GM19463 (cell line): ENCODE measurements at regions not wholly inside any gene's neighbourhood (a gene's known extent, or its start where the extent isn't known, plus 50 kb on each side); places are given as distances from the start of the nearest gene placed in this dataset.
A peak's percentile ranks its signal among the peaks of the same experiment; 100 is the strongest.
"Not testable (repeated sequence)": the region's sequence is repeated elsewhere in the genome, so short reads cannot be mapped to it uniquely, and the experiment has no call there.

ENCODE experiments used
- ATAC-seq: cut with Tn5 transposase; IDR thresholded peaks from one replicate; pipeline ENCODE4 v1.9.1; 2021; ENCODE audit warnings: mild to moderate bottlenecking, moderate library complexity; ENCODE audit not compliant: unreplicated experiment

- ATAC-seq = no peak
Measured at GRCh38 chr3:40695848-40696247, 171.1 kb downstream of the ZNF621 start.

GRCh38 chr3:40698611-40699010 is 173.9 kb downstream of the ZNF621 start:
- not testable (repeated sequence) for ATAC-seq

- no peak for ATAC-seq
Measured at GRCh38 chr3:40701016-40701588, 176.3 kb downstream of the ZNF621 start.

- ATAC-seq = no peak
Measured at GRCh38 chr3:40704224-40704623, 179.5 kb downstream of the ZNF621 start.

GRCh38 chr3:40705663-40706062 is 180.9 kb downstream of the ZNF621 start:
- no peak for ATAC-seq

DNA sequence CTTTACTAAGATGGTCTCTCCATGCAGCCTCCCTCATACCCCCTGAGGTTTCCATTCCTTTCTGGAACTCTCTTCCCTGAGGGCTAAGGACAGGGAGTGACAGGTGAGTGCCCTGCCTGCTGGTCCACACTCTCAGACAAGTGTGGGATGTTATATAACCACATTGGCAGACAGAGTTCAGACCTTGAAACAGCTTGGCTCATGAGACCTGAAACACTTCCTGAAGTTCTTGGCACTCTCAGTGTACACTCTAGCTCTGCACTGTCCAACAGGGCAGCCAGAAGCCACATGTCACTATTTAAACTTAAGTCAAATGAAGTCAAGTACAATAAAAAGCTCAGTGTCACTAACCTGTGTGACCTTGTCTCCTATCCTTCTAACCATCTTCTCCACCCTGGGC is 188.5 kb downstream of the ZNF621 start:
- no peak for ATAC-seq

DNA sequence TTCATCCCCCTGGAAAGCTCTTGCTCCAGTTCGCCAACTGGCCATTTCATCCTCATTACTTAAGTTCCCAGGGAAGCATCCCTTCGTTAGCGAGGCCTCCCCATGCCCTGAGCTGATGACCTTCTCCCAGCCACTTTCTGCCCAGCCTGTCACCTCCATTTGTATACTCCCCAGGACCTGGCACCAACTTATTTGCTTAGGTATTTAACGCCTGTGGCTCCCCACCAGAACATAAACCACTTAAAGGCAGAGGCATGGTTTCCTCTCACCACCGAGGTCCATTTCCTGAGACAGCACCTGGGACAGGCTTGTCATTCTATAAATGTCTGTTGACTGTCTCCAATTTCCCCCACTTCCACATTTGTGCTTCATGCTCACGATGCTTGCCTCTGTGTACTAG is 189.0 kb downstream of the ZNF621 start:
- ATAC-seq = no peak

DNA sequence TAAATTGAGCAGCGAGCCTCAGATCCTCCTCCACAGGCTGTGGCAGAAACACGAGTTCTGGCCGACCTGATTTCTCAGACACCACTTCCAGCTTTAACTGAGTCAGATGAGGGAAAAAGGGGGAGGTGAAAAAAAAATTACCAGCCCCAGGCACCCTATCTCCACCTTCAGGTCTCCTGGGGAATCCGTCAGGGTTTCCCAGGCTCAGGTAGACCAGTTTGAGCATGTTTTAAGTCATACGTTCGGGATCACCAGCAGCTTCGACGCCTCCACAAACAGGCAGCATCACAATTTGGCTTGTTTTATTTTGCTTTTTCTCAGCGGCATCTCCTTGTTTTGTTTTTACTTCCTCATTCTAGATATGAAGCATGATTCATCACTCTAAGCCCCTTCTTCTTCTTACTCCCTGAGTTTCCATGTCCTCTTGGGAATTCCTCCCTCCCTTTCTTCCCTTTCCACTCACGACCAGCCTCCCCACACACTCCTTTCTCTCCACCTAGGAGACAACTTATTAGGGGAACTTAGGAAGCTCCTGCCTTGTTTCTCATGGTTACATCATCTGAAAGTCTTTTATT is 190.1 kb downstream of the ZNF621 start:
- ATAC-seq = no peak

DNA sequence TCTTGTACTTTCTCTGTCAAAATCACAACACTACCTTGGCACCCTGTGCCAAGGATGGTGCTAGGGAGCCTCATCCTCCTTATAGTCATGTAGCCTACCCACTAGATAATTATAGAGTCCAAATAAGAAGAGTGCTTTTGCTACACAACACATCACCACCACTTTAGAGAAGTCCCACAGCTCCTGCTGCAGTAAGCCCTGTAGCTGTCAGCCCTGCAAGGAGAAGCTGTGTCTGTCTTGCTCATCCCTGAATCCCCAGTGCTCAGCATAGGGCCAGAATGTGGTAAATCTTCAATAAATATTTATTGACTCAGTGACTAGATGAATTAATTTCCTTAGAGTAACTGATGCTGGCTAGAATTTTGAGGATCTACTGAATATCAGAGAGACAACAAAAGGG is 190.8 kb downstream of the ZNF621 start:
- no peak for ATAC-seq

GRCh38 chr3:40717471-40717870 is 192.7 kb downstream of the ZNF621 start:
- no peak for ATAC-seq

DNA sequence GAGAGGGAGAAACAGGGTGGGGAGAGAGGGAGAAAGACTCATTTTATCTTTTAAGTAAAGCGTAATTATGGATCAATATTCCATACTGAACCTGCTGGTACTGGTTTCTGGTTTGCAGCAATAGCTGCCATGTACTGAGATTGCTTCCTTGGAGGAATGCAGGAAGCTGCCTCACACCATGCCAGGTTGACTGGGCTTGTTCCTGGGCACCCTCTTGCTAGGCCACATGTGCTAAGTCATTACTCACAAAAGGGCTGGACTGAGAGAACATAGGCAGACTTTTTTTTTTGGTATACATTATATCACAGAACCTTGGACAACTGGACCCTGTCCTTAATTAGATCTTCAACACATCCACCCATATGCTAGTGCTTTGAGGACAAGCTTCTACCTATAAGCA is 193.4 kb downstream of the ZNF621 start:
- peak; percentile 31 for ATAC-seq

DNA sequence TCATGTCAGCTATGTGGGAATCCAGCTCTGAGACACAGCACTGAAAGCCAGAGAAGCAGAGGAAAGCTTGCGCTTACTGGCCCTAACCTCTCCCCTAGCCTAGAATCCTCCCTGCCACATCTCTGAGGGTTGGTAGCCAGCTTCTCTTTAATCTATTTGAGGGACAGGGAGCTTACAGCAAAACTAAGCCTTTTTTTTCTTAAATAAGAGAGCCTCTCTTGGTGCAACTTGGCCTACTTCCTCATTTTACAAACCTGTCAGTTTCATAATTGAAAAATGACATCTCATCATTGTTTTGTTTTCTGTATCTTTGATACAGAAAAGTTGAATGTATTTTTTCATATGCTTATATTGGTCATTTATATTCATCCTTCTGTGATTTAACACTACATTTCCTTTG is 193.9 kb downstream of the ZNF621 start:
- peak; percentile 83 for ATAC-seq

DNA sequence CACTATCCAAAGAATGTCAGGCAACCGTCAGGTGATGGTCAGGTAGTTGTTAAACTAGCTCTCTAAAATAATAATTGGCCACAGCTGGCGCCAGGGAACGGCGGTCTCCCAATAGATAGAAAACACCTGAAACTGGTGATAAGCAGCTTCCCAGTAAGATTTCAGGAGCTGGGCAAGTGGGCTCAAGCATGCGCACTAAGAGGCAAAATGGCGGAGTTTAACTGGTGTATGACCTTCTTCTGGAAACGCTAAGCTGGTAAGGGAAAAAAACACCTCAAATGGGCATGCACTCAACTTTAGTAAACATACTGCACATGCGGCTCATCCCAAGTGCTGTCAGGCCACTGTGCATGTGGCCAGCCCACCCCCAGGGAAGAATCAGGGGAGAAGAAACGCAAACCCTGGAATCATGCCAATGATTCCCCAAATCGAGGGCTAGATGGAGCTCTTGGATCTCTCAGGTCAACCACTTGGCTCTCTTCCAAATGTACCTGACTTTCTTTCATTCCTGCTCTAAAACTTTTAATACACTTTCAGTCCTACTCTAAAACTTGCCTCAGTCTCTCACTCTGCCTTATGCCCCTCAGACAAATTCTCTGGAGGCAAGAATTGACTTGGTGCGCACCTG is 195.0 kb downstream of the ZNF621 start:
- no peak for ATAC-seq

DNA sequence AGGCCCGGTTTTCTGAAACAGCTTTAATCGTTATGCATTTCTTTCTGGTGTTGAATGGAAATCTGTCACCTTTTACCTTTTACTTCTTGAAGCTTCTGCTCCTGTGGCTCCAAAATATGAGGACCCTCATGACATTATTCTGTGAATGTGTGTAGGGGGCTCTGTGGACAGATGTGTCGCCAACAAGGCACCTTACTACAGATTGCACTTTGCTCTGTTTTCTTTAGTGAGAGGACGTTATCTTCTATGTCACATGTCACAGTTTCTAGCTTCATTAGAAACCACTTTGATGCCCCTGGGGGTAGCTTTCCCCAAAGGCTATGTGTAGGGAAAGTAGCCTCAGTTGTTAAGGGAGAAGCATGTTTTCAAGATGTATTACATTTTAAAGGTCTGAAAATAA is 195.6 kb downstream of the ZNF621 start:
- no peak for ATAC-seq

DNA sequence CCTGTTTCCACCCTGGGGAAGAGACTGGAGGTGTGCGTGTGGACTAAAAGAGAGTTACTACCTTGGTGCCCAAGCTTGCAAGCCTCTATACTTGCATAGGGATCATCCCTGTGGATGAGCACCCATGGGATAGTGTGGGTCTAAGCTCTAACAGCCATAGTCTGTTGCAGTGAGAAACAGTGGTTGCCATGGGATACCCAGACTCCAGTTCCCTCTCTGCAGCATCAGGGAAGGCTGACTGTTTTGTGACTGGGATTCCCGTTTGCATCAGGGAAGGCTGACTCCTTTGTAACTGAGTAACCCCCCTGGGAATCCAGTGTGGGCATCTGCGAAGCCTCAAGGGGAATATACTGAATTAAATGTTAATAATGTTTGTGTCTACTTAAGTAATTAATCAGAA is 196.1 kb downstream of the ZNF621 start:
- no peak for ATAC-seq

DNA sequence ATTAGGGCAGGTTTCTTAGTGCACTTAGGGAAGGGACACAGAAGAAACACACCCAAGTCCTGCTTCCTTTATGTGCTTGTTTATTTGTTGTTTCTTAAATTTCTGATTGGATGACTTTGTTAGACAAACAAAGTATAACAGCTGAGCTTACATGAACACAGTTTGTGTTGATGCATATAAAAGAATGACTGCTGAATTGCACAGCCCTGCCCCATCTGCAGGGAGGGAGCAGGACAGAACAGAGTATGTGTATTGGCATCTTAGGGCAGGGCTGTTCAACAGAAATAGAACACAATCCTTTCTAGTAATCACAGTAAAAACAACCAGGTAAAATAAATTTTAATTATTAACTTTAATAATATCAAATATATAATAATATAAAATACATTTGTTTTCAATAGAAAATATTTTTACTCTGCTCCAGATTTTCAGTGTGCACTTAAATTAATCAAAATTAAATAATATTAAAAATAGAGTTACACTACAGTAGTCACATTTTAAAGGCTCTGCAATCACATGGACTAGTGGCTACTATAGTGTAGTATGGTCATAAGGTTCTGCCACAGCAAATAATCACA is 198.4 kb downstream of the ZNF621 start:
- no peak for ATAC-seq

- no peak for ATAC-seq
Measured at GRCh38 chr3:40725031-40725430, 200.3 kb downstream of the ZNF621 start.

DNA sequence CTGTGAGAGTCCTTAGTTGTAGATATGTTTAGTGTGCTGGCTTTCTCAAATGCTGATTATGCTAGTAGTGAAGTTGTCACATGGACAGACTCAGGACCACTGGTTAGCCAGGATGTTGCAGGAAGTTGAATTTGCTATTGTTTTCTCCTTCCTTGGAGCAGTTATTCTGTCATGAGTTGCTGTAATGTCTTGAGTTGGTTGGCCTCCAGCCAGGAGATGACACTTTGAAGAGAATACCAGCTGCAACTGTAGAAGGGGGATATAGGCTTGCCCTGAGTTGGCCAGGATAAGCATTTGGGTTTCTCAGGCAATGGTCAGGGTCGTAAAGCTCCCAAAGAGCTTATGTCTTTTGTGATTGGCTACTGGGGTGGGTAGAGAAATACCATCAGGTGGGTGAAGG is 206.7 kb downstream of the ZNF621 start:
- ATAC-seq = no peak

DNA sequence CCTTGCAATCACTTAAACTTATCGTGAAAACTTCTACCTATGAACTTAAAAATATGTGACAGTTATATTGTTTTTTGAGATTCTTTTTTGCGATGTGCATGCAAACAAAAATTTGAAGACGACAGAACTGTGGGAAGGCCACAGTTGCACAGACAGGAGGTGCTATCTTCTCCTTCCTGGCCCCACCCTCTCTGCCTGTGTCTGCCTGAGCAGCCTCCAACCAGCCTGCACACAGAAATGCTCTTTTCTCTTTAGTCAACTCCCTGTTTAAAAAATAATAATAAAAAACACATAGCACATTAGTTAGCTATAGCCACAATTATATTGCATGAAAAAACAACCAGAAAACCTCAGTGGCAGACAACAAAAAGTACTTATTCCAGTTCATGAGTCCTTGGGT is 212.2 kb downstream of the ZNF621 start:
- ATAC-seq = no peak

GRCh38 chr3:40737343-40737742 is 212.6 kb downstream of the ZNF621 start:
- ATAC-seq = no peak

GRCh38 chr3:40739971-40740370 is 215.2 kb downstream of the ZNF621 start:
- no peak for ATAC-seq

GRCh38 chr3:40741729-40742128 is 217.0 kb downstream of the ZNF621 start:
- no peak for ATAC-seq
